ENCODE measurements at regions not wholly inside any gene's neighbourhood (a gene's known extent, or its start where the extent isn't known, plus 50 kb on each side); places are given as distances from the start of the nearest gene placed in this dataset.

DNA sequence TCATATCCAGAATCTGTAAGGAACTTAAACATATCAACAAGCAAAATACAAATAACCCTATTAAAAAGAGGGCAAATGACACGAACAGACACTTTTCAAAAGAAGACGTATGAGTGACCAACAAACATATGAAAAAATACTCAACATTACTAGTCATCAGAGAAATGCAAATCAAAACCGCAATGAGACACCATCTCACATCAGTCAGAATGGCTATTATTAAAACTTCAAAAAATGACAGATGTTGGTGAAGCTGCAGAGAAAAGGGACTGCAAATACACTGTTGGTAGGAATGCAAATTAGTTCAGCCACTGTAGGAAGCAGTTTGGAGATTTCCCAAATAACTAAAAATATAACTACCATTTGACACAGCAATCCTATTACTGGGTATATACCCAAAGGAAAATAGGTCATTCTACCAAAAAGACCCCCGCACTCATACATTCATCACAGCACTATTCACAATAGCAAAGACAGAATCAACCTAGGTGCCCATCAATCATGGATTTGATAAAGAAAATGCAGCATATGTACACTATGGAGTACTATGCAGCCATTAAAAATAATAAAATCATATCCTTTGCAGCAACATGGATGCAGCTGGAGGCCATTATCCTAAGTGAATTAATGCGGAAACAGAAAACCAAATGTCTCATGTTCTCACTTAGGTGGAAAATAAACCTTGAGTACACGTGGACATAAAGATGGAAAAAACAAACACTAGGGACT, 230.1 kb upstream of the RAB4A start:
- H3K36me3 ChIP-seq (ENCODE audit: low read depth), result no peaks in the 10 kb centered on the region

DNA sequence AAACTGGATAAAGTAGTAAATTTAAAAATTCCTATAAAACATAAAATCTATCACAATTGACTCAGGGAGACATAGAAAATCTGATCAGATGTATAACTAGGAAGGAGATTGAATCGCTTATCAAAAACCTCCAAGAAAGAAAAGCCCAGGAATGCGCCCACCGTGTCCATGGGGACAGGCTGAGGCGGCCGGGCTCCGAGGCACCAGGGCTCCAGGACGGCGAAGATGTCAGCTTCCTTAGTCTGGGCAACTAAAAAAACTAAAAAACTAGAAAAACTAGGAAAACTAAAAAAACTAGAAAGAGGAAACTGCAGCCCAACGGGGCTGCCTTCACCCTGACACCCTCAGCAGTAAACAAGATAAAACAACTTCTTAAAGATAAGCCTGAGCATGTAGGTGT, 229.0 kb upstream of the RAB4A start:
- no peak for ATAC-seq (ENCODE audit: low read depth)
- no peak for DNase-seq (ENCODE audit: low spot score)
- H3K4me1 ChIP-seq (ENCODE audit: insufficient read depth, poor library complexity, severe bottlenecking), result no peaks in the 10 kb centered on the region
- H3K36me3 ChIP-seq (ENCODE audit: low read depth), result no peaks in the 10 kb centered on the region
- no peaks in the 10 kb centered on the region for H3K27me3 ChIP-seq (ENCODE audit: insufficient read depth, poor library complexity, severe bottlenecking)
- no peak overlapping the region for H3K4me3 ChIP-seq (ENCODE audit: severe bottlenecking)
- H3K27ac ChIP-seq (ENCODE audit: poor library complexity, severe bottlenecking), result no peak overlapping the region
- no peak for TF ChIP-seq CTCF (IDR thresholded peaks at IDR 0.05; ENCODE audit: poor library complexity, severe bottlenecking)
- no peaks in the 10 kb centered on the region for H3K9me3 ChIP-seq (ENCODE audit: severe bottlenecking)

More for the DNA sequence above, 230.1 kb upstream of the RAB4A start:
- no peaks in the 10 kb centered on the region for H3K4me1 ChIP-seq (ENCODE audit: insufficient read depth, poor library complexity, severe bottlenecking)
- no peak overlapping the region for H3K4me3 ChIP-seq (ENCODE audit: severe bottlenecking)
- H3K27me3 ChIP-seq (ENCODE audit: insufficient read depth, poor library complexity, severe bottlenecking), result no peaks in the 10 kb centered on the region
- H3K27ac ChIP-seq (ENCODE audit: poor library complexity, severe bottlenecking), result no peak overlapping the region
- no peak for ATAC-seq (ENCODE audit: low read depth)
- no peak for TF ChIP-seq CTCF (IDR thresholded peaks at IDR 0.05; ENCODE audit: poor library complexity, severe bottlenecking)
- no peaks in the 10 kb centered on the region for H3K9me3 ChIP-seq (ENCODE audit: severe bottlenecking)
- no peak for DNase-seq (ENCODE audit: low spot score)

- Histone ChIP-seq H3K4me3 (ENCODE audit: severe bottlenecking) (no peak overlapping the region), H3K27ac (ENCODE audit: poor library complexity, severe bottlenecking) (no peak overlapping the region), H3K36me3 (ENCODE audit: low read depth) (no peaks in the 10 kb centered on the region), H3K9me3 (ENCODE audit: severe bottlenecking) (no peaks in the 10 kb centered on the region), H3K27me3 (ENCODE audit: insufficient read depth, poor library complexity, severe bottlenecking) (no peaks in the 10 kb centered on the region), H3K4me1 (ENCODE audit: insufficient read depth, poor library complexity, severe bottlenecking) (no peaks in the 10 kb centered on the region)
- DNase-seq (ENCODE audit: low spot score) (no peak), ATAC-seq (ENCODE audit: low read depth) (no peak)
- TF ChIP-seq CTCF (IDR thresholded peaks at IDR 0.05; ENCODE audit: poor library complexity, severe bottlenecking), result no peak
These were observed 228.4 kb upstream of the RAB4A start for GRCh38 chr1:229042482-229042881.

DNA sequence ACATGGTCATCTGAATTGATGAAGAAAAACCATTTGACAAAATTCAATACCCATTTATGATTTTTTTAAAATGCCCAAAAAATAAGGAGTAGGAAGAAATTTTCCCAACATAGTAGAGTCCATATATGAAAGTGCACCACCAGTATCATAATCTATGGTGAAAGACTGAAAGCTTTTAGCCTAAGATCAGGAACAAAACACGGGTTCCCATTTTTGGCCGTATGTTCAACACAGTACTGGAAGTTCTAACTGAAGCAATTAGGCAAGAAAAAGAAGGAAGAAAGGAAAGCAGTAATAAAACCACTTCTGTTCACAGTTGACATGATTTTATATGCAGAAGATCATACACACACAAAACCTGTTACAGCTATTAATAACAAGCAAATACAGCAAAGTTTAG, 227.8 kb upstream of the RAB4A start:
- no peaks in the 10 kb centered on the region for H3K27me3 ChIP-seq (ENCODE audit: insufficient read depth, poor library complexity, severe bottlenecking)
- DNase-seq (ENCODE audit: low spot score), result no peak
- ATAC-seq (ENCODE audit: low read depth), result no peak
- no peaks in the 10 kb centered on the region for H3K4me1 ChIP-seq (ENCODE audit: insufficient read depth, poor library complexity, severe bottlenecking)
- no peak for TF ChIP-seq CTCF (IDR thresholded peaks at IDR 0.05; ENCODE audit: poor library complexity, severe bottlenecking)
- H3K9me3 ChIP-seq (ENCODE audit: severe bottlenecking), result no peaks in the 10 kb centered on the region
- no peaks in the 10 kb centered on the region for H3K36me3 ChIP-seq (ENCODE audit: low read depth)
- H3K27ac ChIP-seq (ENCODE audit: poor library complexity, severe bottlenecking), result no peak overlapping the region
- no peak overlapping the region for H3K4me3 ChIP-seq (ENCODE audit: severe bottlenecking)

GRCh38 chr1:229046251-229046853, 224.6 kb upstream of the RAB4A start:
- Histone ChIP-seq H3K27me3 (ENCODE audit: insufficient read depth, poor library complexity, severe bottlenecking) (no peaks in the 10 kb centered on the region), H3K4me3 (ENCODE audit: severe bottlenecking) (no peak overlapping the region), H3K36me3 (ENCODE audit: low read depth) (no peaks in the 10 kb centered on the region), H3K27ac (ENCODE audit: poor library complexity, severe bottlenecking) (no peak overlapping the region), H3K9me3 (ENCODE audit: severe bottlenecking) (no peaks in the 10 kb centered on the region), H3K4me1 (ENCODE audit: insufficient read depth, poor library complexity, severe bottlenecking) (no peaks in the 10 kb centered on the region)
- TF ChIP-seq CTCF (IDR thresholded peaks at IDR 0.05; ENCODE audit: poor library complexity, severe bottlenecking), result no peak
- no peak for ATAC-seq (ENCODE audit: low read depth)
- no peak for DNase-seq (ENCODE audit: low spot score)

Measured in RWPE2 (cell line).